Ishikawa (cell line): ENCODE measurements at regions not wholly inside any gene's neighbourhood (a gene's known extent, or its start where the extent isn't known, plus 50 kb on each side); places are given as distances from the start of the nearest gene placed in this dataset.

ENCODE experiments used
- CEBPB ChIP-seq: IDR thresholded peaks from 2 replicates; pipeline ENCODE4 v1.6.1; 2012
- EGR1 ChIP-seq: IDR thresholded peaks from 2 replicates; pipeline ENCODE4 v1.6.1; 2012
- EP300 ChIP-seq: IDR thresholded peaks from 2 replicates; pipeline ENCODE4 v1.6.1; 2012; ENCODE audit warnings: borderline replicate concordance
- FOXM1 ChIP-seq: IDR thresholded peaks from 2 replicates; pipeline ENCODE4 v1.6.1; 2012; ENCODE audit warnings: low read depth, borderline replicate concordance
- RAD21 ChIP-seq: IDR thresholded peaks from 2 replicates; pipeline ENCODE4 v1.6.1; 2012; ENCODE audit warnings: low read depth
- TAF1 ChIP-seq: IDR thresholded peaks from 2 replicates; pipeline ENCODE4 v1.6.1; 2012; ENCODE audit warnings: low read depth, mild to moderate bottlenecking
- TCF12 ChIP-seq: IDR thresholded peaks from 2 replicates; pipeline ENCODE4 v1.6.1; 2012; ENCODE audit warnings: low read depth
- TEAD4 ChIP-seq: IDR thresholded peaks from 2 replicates; pipeline ENCODE4 v1.6.1; 2012
- YY1 ChIP-seq: IDR thresholded peaks from 2 replicates; pipeline ENCODE4 v1.6.1; 2012; ENCODE audit warnings: low read depth
- TF ChIP-seq, protein P1 (sequence below): IDR thresholded peaks from 2 replicates; pipeline ENCODE4 v1.6.1; 2012
- TF ChIP-seq, protein P2 (sequence below): IDR thresholded peaks from 2 replicates; pipeline ENCODE4 v1.6.1; 2012
- TF ChIP-seq, protein P3 (sequence below): IDR thresholded peaks from 2 replicates; pipeline ENCODE4 v1.6.1; 2012; ENCODE audit warnings: low read depth, mild to moderate bottlenecking

DNA sequence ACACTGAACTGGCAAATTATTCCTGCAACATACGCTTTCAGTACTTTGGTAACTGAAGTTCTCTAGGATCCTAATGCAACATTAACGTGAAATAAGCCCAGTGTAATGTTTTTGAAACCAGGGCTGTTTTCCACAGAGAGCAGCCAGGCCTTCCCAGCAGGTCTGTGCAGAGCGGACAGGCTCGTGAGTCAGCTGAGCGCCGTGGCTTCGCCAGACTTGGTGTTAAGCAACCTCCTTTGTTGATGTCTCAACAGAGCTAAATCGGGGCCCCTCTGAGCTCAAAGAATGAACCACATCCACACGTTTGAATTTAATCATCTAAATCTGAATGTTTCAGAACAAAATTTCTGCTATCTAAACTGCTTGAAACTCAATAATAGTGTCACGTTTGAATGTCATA lies 181.8 kb upstream of the FMN2 start:
- no peak for TF ChIP-seq YY1
- no peak for TF ChIP-seq FOXM1
- TF ChIP-seq RAD21, result no peak
- TF ChIP-seq, protein P1, sequence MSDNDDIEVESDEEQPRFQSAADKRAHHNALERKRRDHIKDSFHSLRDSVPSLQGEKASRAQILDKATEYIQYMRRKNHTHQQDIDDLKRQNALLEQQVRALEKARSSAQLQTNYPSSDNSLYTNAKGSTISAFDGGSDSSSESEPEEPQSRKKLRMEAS, result no peak
- no peak for TF ChIP-seq EP300
- TF ChIP-seq, protein P2, sequence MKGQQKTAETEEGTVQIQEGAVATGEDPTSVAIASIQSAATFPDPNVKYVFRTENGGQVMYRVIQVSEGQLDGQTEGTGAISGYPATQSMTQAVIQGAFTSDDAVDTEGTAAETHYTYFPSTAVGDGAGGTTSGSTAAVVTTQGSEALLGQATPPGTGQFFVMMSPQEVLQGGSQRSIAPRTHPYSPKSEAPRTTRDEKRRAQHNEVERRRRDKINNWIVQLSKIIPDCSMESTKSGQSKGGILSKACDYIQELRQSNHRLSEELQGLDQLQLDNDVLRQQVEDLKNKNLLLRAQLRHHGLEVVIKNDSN, result no peak
- TF ChIP-seq TCF12, result no peak
- no peak for TF ChIP-seq TAF1
- TF ChIP-seq, protein P3, sequence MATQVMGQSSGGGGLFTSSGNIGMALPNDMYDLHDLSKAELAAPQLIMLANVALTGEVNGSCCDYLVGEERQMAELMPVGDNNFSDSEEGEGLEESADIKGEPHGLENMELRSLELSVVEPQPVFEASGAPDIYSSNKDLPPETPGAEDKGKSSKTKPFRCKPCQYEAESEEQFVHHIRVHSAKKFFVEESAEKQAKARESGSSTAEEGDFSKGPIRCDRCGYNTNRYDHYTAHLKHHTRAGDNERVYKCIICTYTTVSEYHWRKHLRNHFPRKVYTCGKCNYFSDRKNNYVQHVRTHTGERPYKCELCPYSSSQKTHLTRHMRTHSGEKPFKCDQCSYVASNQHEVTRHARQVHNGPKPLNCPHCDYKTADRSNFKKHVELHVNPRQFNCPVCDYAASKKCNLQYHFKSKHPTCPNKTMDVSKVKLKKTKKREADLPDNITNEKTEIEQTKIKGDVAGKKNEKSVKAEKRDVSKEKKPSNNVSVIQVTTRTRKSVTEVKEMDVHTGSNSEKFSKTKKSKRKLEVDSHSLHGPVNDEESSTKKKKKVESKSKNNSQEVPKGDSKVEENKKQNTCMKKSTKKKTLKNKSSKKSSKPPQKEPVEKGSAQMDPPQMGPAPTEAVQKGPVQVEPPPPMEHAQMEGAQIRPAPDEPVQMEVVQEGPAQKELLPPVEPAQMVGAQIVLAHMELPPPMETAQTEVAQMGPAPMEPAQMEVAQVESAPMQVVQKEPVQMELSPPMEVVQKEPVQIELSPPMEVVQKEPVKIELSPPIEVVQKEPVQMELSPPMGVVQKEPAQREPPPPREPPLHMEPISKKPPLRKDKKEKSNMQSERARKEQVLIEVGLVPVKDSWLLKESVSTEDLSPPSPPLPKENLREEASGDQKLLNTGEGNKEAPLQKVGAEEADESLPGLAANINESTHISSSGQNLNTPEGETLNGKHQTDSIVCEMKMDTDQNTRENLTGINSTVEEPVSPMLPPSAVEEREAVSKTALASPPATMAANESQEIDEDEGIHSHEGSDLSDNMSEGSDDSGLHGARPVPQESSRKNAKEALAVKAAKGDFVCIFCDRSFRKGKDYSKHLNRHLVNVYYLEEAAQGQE, result no peak
- TF ChIP-seq TEAD4, result no peak
- TF ChIP-seq CEBPB, result no peak
- no peak for TF ChIP-seq EGR1
